ENCODE measurements at regions not wholly inside any gene's neighbourhood (a gene's known extent, or its start where the extent isn't known, plus 50 kb on each side); places are given as distances from the start of the nearest gene placed in this dataset.

DNA sequence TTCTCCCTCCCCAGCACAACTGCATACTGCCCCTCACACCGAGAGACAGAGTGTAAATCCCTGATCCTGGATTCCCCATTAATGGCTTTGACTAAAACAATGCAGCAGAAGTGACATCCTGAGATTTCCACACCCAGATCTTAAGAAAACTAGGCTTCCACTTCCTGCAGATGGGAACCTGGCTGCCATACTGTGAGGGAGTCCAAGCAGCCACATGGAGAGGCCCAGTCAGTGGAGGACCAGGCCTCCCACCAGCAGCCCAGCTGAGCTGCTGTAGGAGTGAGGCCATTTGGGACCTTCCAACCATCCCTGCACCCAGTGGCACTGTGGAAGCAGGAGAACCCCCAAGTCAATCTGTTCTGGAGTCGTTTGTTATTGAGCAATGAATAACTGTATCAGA lies 120.6 kb downstream of the CRYAA start:
- TF ChIP-seq CTCF (conservative IDR thresholded peaks at IDR 0.05; ENCODE audit: low read length) (no peak), EZH2phosphoT487 (IDR thresholded peaks at IDR 0.05; ENCODE audit: borderline replicate concordance, low read depth, low read length) (no peak)
